ENCODE measurements at regions not wholly inside any gene's neighbourhood (a gene's known extent, or its start where the extent isn't known, plus 50 kb on each side); places are given as distances from the start of the nearest gene placed in this dataset.
"Not testable (repeated sequence)": the region's sequence is repeated elsewhere in the genome, so short reads cannot be mapped to it uniquely, and the experiment has no call there.

DNA sequence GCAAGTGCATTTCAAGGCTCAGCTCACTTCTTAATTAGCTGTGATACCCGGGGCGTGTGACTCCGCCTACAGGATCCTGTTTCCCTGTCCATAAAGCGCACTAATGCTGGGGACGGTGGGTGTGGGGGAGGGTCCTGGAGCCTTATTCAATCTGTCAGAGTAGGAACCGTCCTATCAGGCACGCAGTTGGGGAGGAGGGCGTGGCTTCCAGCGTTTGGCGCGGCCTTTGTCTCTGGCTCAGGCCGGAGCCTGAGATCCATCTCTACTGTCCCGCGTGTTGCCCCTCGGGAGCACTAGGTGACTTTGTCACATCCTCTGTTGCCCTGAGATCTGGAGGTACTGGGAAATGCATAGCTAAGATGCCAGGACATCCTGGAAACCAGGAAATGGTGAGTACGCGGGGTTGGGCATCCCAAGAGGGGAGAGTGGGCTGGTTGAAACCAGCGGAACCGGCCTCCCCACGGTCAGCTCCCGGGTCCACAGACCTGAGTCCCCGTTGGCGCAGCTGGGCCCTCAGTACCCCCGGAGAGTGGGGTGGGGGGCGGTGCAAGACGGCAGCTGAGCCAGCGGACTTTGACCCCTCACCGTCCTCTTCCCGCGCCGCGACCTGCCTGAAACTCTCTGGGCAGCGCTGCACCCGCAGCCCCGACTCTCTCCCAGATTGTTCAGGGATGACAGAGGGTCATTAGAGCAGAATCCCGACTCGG, 104.4 kb upstream of the ZNF92 start:
- Histone ChIP-seq H3K27ac (no peak overlapping the region), H3K4me3 (peak overlapping the region; percentile 66)
- DNase-seq (ENCODE audit: low spot score), result no peak
- TF ChIP-seq, protein P1, sequence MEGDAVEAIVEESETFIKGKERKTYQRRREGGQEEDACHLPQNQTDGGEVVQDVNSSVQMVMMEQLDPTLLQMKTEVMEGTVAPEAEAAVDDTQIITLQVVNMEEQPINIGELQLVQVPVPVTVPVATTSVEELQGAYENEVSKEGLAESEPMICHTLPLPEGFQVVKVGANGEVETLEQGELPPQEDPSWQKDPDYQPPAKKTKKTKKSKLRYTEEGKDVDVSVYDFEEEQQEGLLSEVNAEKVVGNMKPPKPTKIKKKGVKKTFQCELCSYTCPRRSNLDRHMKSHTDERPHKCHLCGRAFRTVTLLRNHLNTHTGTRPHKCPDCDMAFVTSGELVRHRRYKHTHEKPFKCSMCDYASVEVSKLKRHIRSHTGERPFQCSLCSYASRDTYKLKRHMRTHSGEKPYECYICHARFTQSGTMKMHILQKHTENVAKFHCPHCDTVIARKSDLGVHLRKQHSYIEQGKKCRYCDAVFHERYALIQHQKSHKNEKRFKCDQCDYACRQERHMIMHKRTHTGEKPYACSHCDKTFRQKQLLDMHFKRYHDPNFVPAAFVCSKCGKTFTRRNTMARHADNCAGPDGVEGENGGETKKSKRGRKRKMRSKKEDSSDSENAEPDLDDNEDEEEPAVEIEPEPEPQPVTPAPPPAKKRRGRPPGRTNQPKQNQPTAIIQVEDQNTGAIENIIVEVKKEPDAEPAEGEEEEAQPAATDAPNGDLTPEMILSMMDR (IDR thresholded peaks at IDR 0.05), result no peak

DNA sequence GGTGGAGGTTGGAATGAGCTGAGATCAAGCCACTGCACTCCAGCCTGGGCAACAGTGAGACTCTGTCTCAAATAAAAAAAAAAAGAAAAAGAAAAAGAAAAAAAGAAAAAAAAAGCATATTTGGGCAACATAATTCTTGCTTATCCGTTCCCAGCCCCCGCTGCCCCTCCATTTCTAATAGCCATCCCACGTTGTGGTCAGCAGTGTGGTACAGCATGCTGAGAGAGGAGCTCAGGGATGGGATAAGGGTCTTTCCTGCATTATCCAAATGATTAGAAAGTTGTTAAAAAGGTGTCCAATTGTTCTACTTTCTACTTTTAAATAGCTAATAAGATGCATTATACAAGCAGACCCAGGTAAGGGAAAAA, 104.9 kb upstream of the ZNF92 start:
- DNase-seq (ENCODE audit: low spot score), result no peak
- TF ChIP-seq, protein P1 (IDR thresholded peaks at IDR 0.05), result no peak
- Histone ChIP-seq H3K27ac (no peak overlapping the region), H3K4me3 (peak overlapping the region; percentile 66)

DNA sequence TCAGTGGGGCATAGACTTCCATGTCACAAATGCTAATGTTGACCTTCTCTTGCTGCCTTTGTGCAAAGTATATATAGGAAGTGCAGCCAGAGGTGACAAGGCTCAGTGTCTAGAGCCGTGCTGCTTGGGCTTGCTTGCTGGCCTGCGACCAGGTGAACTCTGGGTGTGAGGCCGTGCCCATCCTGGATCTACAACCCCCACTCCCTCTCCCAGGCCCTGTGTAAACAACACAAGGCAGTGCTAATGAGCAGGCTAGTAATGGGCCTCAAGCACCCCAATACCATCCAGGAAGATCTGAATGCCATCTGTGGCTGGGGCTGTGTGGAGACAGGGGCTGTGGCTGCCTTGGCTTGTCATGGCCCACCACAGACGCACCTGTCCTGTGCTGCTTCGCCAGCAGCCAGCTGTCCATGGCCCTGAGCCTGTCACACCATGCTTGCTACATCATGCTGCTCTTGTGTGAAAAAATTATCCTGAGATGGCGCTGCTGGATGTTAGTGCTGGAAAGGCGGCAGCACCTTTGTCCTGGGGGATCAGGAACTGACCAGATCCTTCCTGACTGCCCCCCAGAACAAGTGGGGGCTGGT, 107.6 kb upstream of the ZNF92 start:
- TF ChIP-seq, protein P1 (IDR thresholded peaks at IDR 0.05), result no peak
- Histone ChIP-seq H3K27ac (no peak overlapping the region), H3K4me3 (no peak overlapping the region)
- DNase-seq (ENCODE audit: low spot score), result no peak

DNA sequence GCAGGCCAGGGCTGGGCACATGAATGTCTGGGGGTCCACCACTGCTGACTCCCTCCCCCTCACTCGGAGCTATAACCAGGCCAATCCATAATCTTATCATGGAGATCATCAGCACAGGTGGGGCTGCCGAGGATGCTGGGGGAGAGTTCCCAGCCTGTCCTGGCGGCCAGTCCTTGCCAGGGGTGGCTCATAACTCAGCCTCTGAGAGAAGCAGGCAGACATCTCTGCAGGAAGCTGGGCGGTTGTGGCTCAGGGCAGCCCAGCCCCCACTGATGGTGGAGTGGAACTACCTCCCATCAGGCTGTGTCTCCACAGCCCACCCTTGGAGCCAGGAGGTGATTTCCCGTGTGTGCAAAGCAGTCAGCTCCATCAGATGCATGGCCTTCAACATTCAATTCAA, 109.4 kb upstream of the ZNF92 start:
- DNase-seq (ENCODE audit: low spot score), result no peak
- no peak overlapping the region for H3K4me3 ChIP-seq
- no peak overlapping the region for H3K27ac ChIP-seq
- TF ChIP-seq, protein P1 (IDR thresholded peaks at IDR 0.05), result no peak

DNA sequence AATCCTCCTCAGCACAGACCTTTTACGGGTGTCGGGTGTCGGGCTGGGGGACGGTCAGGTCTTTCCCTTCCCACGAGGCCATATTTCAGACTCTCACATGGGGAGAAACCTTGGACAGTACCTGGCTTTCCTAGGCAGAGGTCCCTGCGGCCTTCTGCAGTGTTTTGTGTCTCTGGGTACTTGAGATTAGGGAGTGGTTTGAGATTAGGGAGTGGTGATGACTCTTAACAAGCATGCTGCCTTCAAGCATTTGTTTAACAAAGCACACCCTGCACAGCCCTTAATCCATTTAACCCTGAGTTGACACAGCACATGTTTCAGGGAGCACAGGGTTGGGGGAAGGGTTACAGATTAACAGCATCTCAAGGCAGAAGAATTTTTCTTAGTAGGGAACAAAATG, 113.0 kb upstream of the ZNF92 start:
- not testable (repeated sequence) for DNase-seq (ENCODE audit: low spot score); H3K27ac ChIP-seq; H3K4me3 ChIP-seq

DNA sequence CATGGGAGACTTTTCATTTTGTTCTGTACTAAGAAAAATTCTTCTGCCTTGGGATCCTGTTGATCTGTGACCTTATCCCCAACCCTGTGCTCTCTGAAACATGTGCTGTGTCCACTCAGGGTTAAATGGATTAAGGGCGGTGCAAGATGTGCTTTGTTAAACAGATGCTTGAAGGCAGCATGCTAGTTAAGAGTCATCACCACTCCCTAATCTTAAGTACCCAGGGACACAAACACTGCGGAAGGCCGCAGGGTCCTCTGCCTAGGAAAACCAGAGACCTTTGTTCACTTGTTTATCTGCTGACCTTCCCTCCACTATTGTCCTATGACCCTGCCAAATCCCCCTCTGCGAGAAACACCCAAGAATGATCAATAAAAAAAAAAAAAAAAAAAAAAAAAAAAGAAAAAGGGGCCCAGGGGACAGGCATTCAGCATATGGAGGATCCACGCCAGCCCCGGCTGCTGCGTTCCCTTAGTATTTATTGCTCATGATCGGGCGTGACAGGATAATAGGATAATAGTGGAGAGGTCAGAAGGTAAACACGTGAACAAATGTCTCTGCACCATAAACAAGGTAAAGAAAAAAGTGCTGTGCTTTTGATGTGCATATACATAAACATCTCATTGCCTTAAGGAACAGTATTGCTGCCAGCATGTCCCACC, 113.7 kb upstream of the ZNF92 start:
- not testable (repeated sequence) for H3K4me3 ChIP-seq; H3K27ac ChIP-seq; DNase-seq (ENCODE audit: low spot score)

DNA sequence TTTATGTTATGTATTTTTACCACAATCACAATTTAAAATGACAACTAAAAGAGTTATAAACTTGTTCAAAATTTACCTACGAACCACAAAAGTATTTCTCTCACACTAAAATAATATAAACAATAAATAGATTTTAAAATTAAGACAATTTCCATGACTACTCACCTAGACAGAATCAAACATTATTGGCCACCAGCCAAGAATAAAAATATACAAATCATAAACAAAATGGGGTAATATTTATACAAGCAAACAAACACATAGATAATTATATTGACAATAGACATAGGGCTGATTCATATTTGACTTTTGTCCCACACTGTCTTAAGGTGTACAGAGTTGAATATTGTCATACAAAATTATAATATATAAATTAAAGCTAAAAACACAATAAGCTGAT, 119.6 kb upstream of the ZNF92 start:
- H3K27ac ChIP-seq, result no peak overlapping the region
- no peak overlapping the region for H3K4me3 ChIP-seq
- TF ChIP-seq, protein P1 (IDR thresholded peaks at IDR 0.05), result no peak
- DNase-seq (ENCODE audit: low spot score), result no peak

Data from coronary artery (tissue), 2 donors.